Adrenal gland (tissue), 5 donors: ENCODE measurements at regions not wholly inside any gene's neighbourhood (a gene's known extent, or its start where the extent isn't known, plus 50 kb on each side); places are given as distances from the start of the nearest gene placed in this dataset.

Experiments
- CTCF ChIP-seq, 6 experiments: fragments of 450-650 bp in 4 of 6; fragments of 200-600 bp in 2 of 6; sonication (generic) in 1 of 6; IDR thresholded peaks; 1 replicate in 5 of 6; 2 replicates in 1 of 6; pipeline versions ENCODE4 v1.5.1 to v1.8.0; 2016 to 2021; ENCODE audit warnings: antibody characterized with exemption in 6 of 6, mild to moderate bottlenecking in 2 of 6, moderate library complexity in 1 of 6
- POLR2A ChIP-seq, 2 donors: fragments of 450-650 bp; IDR thresholded peaks; one replicate each; pipeline ENCODE4 v1.6.1; 2017; ENCODE audit warnings: antibody characterized with exemption in 2 of 2, mild to moderate bottlenecking in 2 of 2, moderate library complexity in 1 of 2
- donor health status: DM: no; HTN: no; CAD: no.

GRCh38 chr20:12020846-12021245, 103.2 kb downstream of the BTBD3 start:
- TF ChIP-seq CTCF (IDR thresholded peaks at IDR 0.05): no peak
- no peak for TF ChIP-seq POLR2A (IDR thresholded peaks at IDR 0.05)
